Adrenal gland (tissue), 9 donors: ENCODE measurements at regions not wholly inside any gene's neighbourhood (a gene's known extent, or its start where the extent isn't known, plus 50 kb on each side); places are given as distances from the start of the nearest gene placed in this dataset.
"Not testable (repeated sequence)": the region's sequence is repeated elsewhere in the genome, so short reads cannot be mapped to it uniquely, and the experiment has no call there.

Source experiments
- DNase-seq, 7 donors: peaks; one replicate each; pipeline ENCODE4 v3.0.0-alpha.2; 2019 to 2020
- H3K27ac ChIP-seq, 5 donors: fragments of 200-600 bp; sonication (generic) in 4 of 5; 1 replicate in 3 of 5; 2 replicates in 2 of 5; pipeline versions ENCODE4 v1.5.1 to v1.8.0; 2016 to 2020; ENCODE audit warnings: mild to moderate bottlenecking in 1 of 5
- H3K27me3 ChIP-seq: fragments of 200-600 bp; 2 replicates; pipeline ENCODE4 v1.8.0; 2021
- H3K36me3 ChIP-seq, 2 donors: fragments of 200-600 bp; replicated peaks in 1 of 2; 1 replicate in 1 of 2; 2 replicates in 1 of 2; pipeline versions ENCODE4 v1.5.1 to v1.8.0; 2018 to 2022
- H3K4me1 ChIP-seq, 2 donors: fragments of 200-600 bp; replicated peaks in 1 of 2; 1 replicate in 1 of 2; 2 replicates in 1 of 2; pipeline versions ENCODE4 v1.5.1 to v1.8.0; 2018 to 2021
- H3K4me3 ChIP-seq, 4 donors: fragments of 200-600 bp; sonication (generic) in 3 of 4; one replicate each; pipeline ENCODE4 v1.5.1; 2016 to 2018
- H3K9me3 ChIP-seq, 3 donors: fragments of 200-600 bp; sonication (generic) in 1 of 3; replicated peaks in 1 of 3; 1 replicate in 2 of 3; 2 replicates in 1 of 3; pipeline versions ENCODE4 v1.5.1 to v1.8.0; 2016 to 2021
- POLR2A ChIP-seq, 2 donors: fragments of 450-650 bp; IDR thresholded peaks; one replicate each; pipeline ENCODE4 v1.6.1; 2017; ENCODE audit warnings: antibody characterized with exemption in 2 of 2, mild to moderate bottlenecking in 2 of 2, moderate library complexity in 1 of 2
- WGBS, 4 donors: extraction: QIAGEN DNeasy Blood & Tissue Kit in 2 of 4; methylation state at CpG; one replicate each; pipeline versions ENCODE4 v1.1.5 to v1.1.7; 2013 to 2017; 5-methylcytosine and 5-hydroxymethylcytosine counted together
- intact Hi-C, 2 donors: fragments of 100-400 bp; cut with DNase I; formaldehyde crosslinking; loops; one replicate each; pipeline versions ENCODE4 v1.14.1 to v1.15.0; 2022 to 2023
- TF ChIP-seq, protein P1 (sequence below), 6 experiments: fragments of 450-650 bp in 4 of 6; fragments of 200-600 bp in 2 of 6; sonication (generic) in 1 of 6; IDR thresholded peaks; 1 replicate in 5 of 6; 2 replicates in 1 of 6; pipeline versions ENCODE4 v1.5.1 to v1.8.0; 2016 to 2021; ENCODE audit warnings: antibody characterized with exemption in 6 of 6, mild to moderate bottlenecking in 2 of 6, moderate library complexity in 1 of 6
- donor health status: healthy with polysubstance abuse.
- donor health status: Bipolar disorder and iron deficiency.
- donor health status: DM: yes; HTN: yes; CAD: no.
- donor health status: DM: no; HTN: no; CAD: no.
- donor health status: DM: no; HTN: no; CAD: no.

DNA sequence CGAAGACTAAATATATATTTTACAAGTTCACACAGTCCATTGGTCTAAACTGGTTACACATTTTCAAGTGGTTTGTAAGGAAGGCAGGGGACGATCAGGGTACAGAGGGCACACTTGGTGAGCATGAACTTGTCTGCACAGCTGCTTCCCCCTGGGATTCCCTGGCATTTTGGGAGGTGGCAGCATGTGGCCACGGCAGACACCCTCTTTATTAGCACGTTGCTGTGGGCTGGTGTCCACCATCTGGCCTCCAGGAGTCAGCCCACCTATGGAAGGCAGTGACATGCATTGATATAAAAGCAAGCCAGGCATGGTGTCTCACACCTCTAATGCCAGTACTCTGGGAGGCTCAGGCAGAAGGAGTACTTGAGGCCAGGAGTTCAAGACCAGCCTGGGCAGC, 350.2 kb downstream of the TYW1 start:
- no peak for TF ChIP-seq POLR2A (IDR thresholded peaks at IDR 0.05)
- TF ChIP-seq, protein P1, sequence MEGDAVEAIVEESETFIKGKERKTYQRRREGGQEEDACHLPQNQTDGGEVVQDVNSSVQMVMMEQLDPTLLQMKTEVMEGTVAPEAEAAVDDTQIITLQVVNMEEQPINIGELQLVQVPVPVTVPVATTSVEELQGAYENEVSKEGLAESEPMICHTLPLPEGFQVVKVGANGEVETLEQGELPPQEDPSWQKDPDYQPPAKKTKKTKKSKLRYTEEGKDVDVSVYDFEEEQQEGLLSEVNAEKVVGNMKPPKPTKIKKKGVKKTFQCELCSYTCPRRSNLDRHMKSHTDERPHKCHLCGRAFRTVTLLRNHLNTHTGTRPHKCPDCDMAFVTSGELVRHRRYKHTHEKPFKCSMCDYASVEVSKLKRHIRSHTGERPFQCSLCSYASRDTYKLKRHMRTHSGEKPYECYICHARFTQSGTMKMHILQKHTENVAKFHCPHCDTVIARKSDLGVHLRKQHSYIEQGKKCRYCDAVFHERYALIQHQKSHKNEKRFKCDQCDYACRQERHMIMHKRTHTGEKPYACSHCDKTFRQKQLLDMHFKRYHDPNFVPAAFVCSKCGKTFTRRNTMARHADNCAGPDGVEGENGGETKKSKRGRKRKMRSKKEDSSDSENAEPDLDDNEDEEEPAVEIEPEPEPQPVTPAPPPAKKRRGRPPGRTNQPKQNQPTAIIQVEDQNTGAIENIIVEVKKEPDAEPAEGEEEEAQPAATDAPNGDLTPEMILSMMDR (IDR thresholded peaks at IDR 0.05) = no peak
- H3K9me3 ChIP-seq = no peaks in the 10 kb centered on the region
- H3K4me3 ChIP-seq = no peak overlapping the region
- H3K36me3 ChIP-seq = no peaks in the 10 kb centered on the region
- no peaks in the 10 kb centered on the region for H3K4me1 ChIP-seq
- 77 to 94% (median 93%) methylated on average over 4 of the region's 4 CpGs for WGBS, 4 donors
- peak in 2 of 7 donors; percentile 6 to 11 for DNase-seq
- no peak overlapping the region for H3K27ac ChIP-seq
- no peaks in the 10 kb centered on the region for H3K27me3 ChIP-seq
- intact Hi-C loops = no loop called here

GRCh38 chr7:67348171-67348570, 351.5 kb downstream of the TYW1 start:
- Histone ChIP-seq H3K36me3 (no peaks in the 10 kb centered on the region), H3K27ac (no peak overlapping the region), H3K9me3 (no peaks in the 10 kb centered on the region), H3K27me3 (no peaks in the 10 kb centered on the region), H3K4me3 (no peak overlapping the region), H3K4me1 (no peaks in the 10 kb centered on the region)
- TF ChIP-seq, protein P1 (IDR thresholded peaks at IDR 0.05) = no peak
- no peak for TF ChIP-seq POLR2A (IDR thresholded peaks at IDR 0.05)
- intact Hi-C loops = no loop called here
- WGBS, 4 donors = 83 to 99% (median 88%) methylated on average over 7 of the region's 7 CpGs
- peak in 3 of 7 donors; percentile 5 to 36 (median 11) for DNase-seq

DNA sequence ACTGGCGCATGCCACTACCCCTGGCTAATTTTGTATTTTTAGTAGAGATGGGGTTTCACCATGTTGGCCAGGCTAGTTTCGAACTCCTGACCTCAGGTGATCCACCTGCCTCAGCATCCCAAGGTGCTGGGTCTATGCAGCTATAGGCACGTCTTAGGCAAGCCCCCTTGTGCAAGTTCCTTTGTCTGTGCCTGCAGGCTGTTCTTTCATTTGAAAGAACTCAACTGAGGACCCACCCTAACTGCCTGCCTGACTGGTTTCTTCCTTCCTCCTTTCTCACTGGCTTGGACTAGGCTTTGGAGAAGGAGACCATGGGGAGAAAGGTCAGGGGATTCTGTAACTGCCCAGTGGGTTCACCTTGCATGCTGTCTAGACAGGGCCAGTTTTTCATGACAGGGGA, 361.0 kb downstream of the TYW1 start:
- H3K9me3 ChIP-seq, H3K4me3 ChIP-seq, intact Hi-C loops, H3K36me3 ChIP-seq, H3K4me1 ChIP-seq, H3K27ac ChIP-seq, H3K27me3 ChIP-seq: not testable (repeated sequence)
- WGBS, 4 donors = 96 to 100% (median 98%) methylated on average over 2 to 3 of the region's 3 CpGs
- DNase-seq = peak in 2 of 7 donors; percentile 13 to 25

DNA sequence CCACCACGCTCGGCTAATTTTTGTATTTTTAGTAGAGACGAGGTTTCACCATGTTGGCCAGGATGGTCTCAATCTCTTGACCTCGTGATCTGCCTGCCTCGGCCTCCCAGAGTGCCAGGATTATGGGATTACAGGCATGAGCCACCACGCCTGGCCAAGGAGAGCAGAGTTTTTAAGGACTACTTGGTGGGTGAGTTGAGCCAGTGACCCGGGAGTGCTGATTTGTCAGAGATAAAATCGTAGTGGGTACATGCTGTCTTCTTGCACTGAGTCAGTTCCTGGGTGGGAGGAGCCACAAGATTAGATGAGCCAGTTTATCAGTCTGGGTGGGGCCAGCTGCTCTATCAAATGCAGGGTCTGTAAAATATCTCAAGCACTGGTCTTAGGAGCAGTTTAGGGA, 361.7 kb downstream of the TYW1 start:
- H3K27me3 ChIP-seq, H3K4me1 ChIP-seq, intact Hi-C loops, H3K36me3 ChIP-seq, H3K9me3 ChIP-seq, H3K4me3 ChIP-seq: not testable (repeated sequence)
- H3K27ac ChIP-seq = peak overlapping the region in 2 of 5 donors; percentile 40 to 51
- peak in 6 of 7 donors; percentile 29 to 68 (median 46) for DNase-seq
- WGBS, 4 donors = 49 to 70% (median 65%) methylated on average over 8 of the region's 8 CpGs

DNA sequence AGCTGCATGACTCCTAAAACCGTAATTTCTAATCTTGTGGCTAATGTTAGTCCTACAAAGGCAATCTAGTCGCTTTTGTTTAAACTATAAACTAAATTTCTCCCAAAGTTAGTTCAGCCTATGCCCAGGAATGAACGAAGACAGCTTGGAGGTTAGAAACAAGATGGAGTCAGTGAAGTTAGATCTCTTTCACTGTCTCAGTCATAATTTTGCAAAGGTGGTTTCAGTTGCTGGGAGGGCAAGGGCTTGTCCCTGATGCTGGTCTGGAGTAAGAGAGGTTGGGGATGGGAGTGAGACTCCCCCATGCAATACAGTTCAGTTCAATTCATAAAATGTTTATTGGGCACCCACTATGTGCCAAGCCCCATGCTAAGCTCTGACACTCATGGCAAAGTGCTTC, 362.1 kb downstream of the TYW1 start:
- DNase-seq, H3K4me1 ChIP-seq, H3K9me3 ChIP-seq, H3K36me3 ChIP-seq, H3K27me3 ChIP-seq, intact Hi-C loops, H3K4me3 ChIP-seq: not testable (repeated sequence)
- WGBS, 4 donors = 63 to 93% (median 87%) methylated on average over 3 of the region's 3 CpGs
- peak overlapping the region in 1 of 5 donors; percentile 51 for H3K27ac ChIP-seq

GRCh38 chr7:67359900-67360299, 363.3 kb downstream of the TYW1 start:
- Histone ChIP-seq H3K4me1 (peaks cover 0 to 5% of the 10 kb centered on the region in 2 donors), H3K27ac (peak overlapping the region in 1 of 5 donors; percentile 7), H3K36me3 (no peaks in the 10 kb centered on the region), H3K9me3 (peaks cover 0 to 8% (median 0%) of the 10 kb centered on the region in 3 donors), H3K4me3 (no peak overlapping the region), H3K27me3 (no peaks in the 10 kb centered on the region)
- TF ChIP-seq POLR2A (IDR thresholded peaks at IDR 0.05) = no peak
- TF ChIP-seq, protein P1 (IDR thresholded peaks at IDR 0.05) = no peak
- DNase-seq = peak in 4 of 7 donors; percentile 32 to 55 (median 42)
- WGBS, 4 donors = 27 to 33% (median 31%) methylated on average over 3 of the region's 3 CpGs
- intact Hi-C loops = no loop called here
